ENCODE measurements at regions not wholly inside any gene's neighbourhood (a gene's known extent, or its start where the extent isn't known, plus 50 kb on each side); places are given as distances from the start of the nearest gene placed in this dataset.
"Not testable (repeated sequence)": the region's sequence is repeated elsewhere in the genome, so short reads cannot be mapped to it uniquely, and the experiment has no call there.

GRCh38 chr5:29143266-29143665 lies 2050.2 kb upstream of the CDH6 start:
- no peak overlapping the region for H3K27ac ChIP-seq
- no peaks in the 10 kb centered on the region for H3K4me1 ChIP-seq (ENCODE audit: control insufficient read depth in 1 of 2, low read depth in 2 of 2)
- H3K36me3 ChIP-seq: no peaks in the 10 kb centered on the region
- ATAC-seq (ENCODE audit: insufficient number of reproducible peaks, low FRiP score, low read depth) (no peak), DNase-seq (ENCODE audit: low spot score) (no peak)
- no peak overlapping the region for H3K4me3 ChIP-seq
- TF ChIP-seq CTCF (IDR thresholded peaks at IDR 0.05): no peak
- no peaks in the 10 kb centered on the region for H3K27me3 ChIP-seq (replicated peaks; ENCODE audit: insufficient read depth)
- no peaks in the 10 kb centered on the region for H3K9me3 ChIP-seq

- peaks cover 2% of the 10 kb centered on the region for H3K9me3 ChIP-seq
- H3K27ac ChIP-seq: no peak overlapping the region
- TF ChIP-seq CTCF (IDR thresholded peaks at IDR 0.05): no peak
- no peaks in the 10 kb centered on the region for H3K27me3 ChIP-seq (replicated peaks; ENCODE audit: insufficient read depth)
- ATAC-seq (ENCODE audit: insufficient number of reproducible peaks, low FRiP score, low read depth) (no peak), DNase-seq (ENCODE audit: low spot score) (no peak)
- no peaks in the 10 kb centered on the region for H3K36me3 ChIP-seq
- H3K4me3 ChIP-seq: no peak overlapping the region
- H3K4me1 ChIP-seq (ENCODE audit: control insufficient read depth in 1 of 2, low read depth in 2 of 2): no peaks in the 10 kb centered on the region
Measured at GRCh38 chr5:29134418-29134817, 2059.1 kb upstream of the CDH6 start.

- no peak for TF ChIP-seq CTCF (IDR thresholded peaks at IDR 0.05)
- Histone ChIP-seq H3K4me1 (ENCODE audit: control insufficient read depth in 1 of 2, low read depth in 2 of 2) (no peaks in the 10 kb centered on the region), H3K27ac (no peak overlapping the region), H3K9me3 (peaks cover 2% of the 10 kb centered on the region), H3K27me3 (replicated peaks; ENCODE audit: insufficient read depth) (no peaks in the 10 kb centered on the region), H3K36me3 (no peaks in the 10 kb centered on the region), H3K4me3 (no peak overlapping the region)
- DNase-seq (ENCODE audit: low spot score): no peak
- ATAC-seq (ENCODE audit: insufficient number of reproducible peaks, low FRiP score, low read depth): no peak
Measured at GRCh38 chr5:29131285-29131684, 2062.2 kb upstream of the CDH6 start.

GRCh38 chr5:29130786-29131185 lies 2062.7 kb upstream of the CDH6 start:
- H3K27ac ChIP-seq: no peak overlapping the region
- ATAC-seq (ENCODE audit: insufficient number of reproducible peaks, low FRiP score, low read depth) (no peak), DNase-seq (ENCODE audit: low spot score) (no peak)
- H3K4me3 ChIP-seq: no peak overlapping the region
- H3K4me1 ChIP-seq (ENCODE audit: control insufficient read depth in 1 of 2, low read depth in 2 of 2): no peaks in the 10 kb centered on the region
- no peak for TF ChIP-seq CTCF (IDR thresholded peaks at IDR 0.05)
- peaks cover 2% of the 10 kb centered on the region for H3K9me3 ChIP-seq
- H3K27me3 ChIP-seq (replicated peaks; ENCODE audit: insufficient read depth): no peaks in the 10 kb centered on the region
- H3K36me3 ChIP-seq: no peaks in the 10 kb centered on the region

GRCh38 chr5:29127524-29128156 lies 2065.8 kb upstream of the CDH6 start:
- H3K4me3 ChIP-seq; H3K4me1 ChIP-seq (ENCODE audit: control insufficient read depth in 1 of 2, low read depth in 2 of 2); H3K27me3 ChIP-seq (replicated peaks; ENCODE audit: insufficient read depth); H3K27ac ChIP-seq; H3K36me3 ChIP-seq; ATAC-seq (ENCODE audit: insufficient number of reproducible peaks, low FRiP score, low read depth); H3K9me3 ChIP-seq; DNase-seq (ENCODE audit: low spot score): not testable (repeated sequence)

GRCh38 chr5:29126462-29126861 lies 2067.0 kb upstream of the CDH6 start:
- H3K27me3 ChIP-seq (replicated peaks; ENCODE audit: insufficient read depth); H3K27ac ChIP-seq; H3K36me3 ChIP-seq; DNase-seq (ENCODE audit: low spot score); ATAC-seq (ENCODE audit: insufficient number of reproducible peaks, low FRiP score, low read depth); H3K4me3 ChIP-seq; H3K4me1 ChIP-seq (ENCODE audit: control insufficient read depth in 1 of 2, low read depth in 2 of 2); H3K9me3 ChIP-seq: not testable (repeated sequence)
